ENCODE measurements at regions not wholly inside any gene's neighbourhood (a gene's known extent, or its start where the extent isn't known, plus 50 kb on each side); places are given as distances from the start of the nearest gene placed in this dataset.

DNA sequence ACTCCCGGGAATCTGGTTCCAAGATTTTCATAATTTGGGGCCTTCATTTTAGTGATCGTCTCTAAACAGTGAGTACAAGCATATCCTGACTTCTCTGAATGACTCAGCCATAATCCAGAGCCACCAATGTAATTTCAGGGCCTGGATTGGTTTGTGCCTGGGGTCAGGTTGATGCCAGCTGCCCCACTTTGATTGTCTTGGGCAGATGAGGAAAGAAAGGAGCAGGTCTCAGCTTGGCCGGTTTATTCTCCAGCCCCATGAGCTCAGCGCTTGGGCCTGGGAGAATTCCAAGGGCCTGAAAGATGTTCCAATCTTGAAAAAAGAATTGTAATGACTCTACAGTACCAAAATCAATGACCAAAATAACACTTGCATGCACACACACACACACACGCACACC lies 71.2 kb upstream of the ECE1 start:
- TF ChIP-seq, protein P1, sequence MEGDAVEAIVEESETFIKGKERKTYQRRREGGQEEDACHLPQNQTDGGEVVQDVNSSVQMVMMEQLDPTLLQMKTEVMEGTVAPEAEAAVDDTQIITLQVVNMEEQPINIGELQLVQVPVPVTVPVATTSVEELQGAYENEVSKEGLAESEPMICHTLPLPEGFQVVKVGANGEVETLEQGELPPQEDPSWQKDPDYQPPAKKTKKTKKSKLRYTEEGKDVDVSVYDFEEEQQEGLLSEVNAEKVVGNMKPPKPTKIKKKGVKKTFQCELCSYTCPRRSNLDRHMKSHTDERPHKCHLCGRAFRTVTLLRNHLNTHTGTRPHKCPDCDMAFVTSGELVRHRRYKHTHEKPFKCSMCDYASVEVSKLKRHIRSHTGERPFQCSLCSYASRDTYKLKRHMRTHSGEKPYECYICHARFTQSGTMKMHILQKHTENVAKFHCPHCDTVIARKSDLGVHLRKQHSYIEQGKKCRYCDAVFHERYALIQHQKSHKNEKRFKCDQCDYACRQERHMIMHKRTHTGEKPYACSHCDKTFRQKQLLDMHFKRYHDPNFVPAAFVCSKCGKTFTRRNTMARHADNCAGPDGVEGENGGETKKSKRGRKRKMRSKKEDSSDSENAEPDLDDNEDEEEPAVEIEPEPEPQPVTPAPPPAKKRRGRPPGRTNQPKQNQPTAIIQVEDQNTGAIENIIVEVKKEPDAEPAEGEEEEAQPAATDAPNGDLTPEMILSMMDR (IDR thresholded peaks at IDR 0.05; ENCODE audit: low read length): no peak
- TF ChIP-seq EZH2 (IDR thresholded peaks at IDR 0.05; ENCODE audit: borderline replicate concordance, low read length): no peak
